Endothelial cell (in vitro differentiated cells): ENCODE measurements at regions not wholly inside any gene's neighbourhood (a gene's known extent, or its start where the extent isn't known, plus 50 kb on each side); places are given as distances from the start of the nearest gene placed in this dataset.

Experiments
- DNase-seq: peaks from one replicate; pipeline ENCODE4 v3.0.0; 2021; ENCODE audit warnings: low spot score
- H3K27ac Mint-ChIP-seq: one replicate; pipeline ENCODE4 v1.8.0; 2021; ENCODE audit warnings: mixed read lengths, inconsistent platforms; ENCODE audit not compliant: unreplicated experiment
- H3K27me3 Mint-ChIP-seq: one replicate; pipeline ENCODE4 v1.8.0; 2021; ENCODE audit warnings: mild to moderate bottlenecking, moderate library complexity, mixed read lengths, inconsistent platforms; ENCODE audit not compliant: unreplicated experiment
- H3K36me3 Mint-ChIP-seq: one replicate; pipeline ENCODE4 v1.8.0; 2021; ENCODE audit warnings: mild to moderate bottlenecking, low read depth, mixed read lengths, inconsistent platforms; ENCODE audit not compliant: unreplicated experiment
- H3K4me1 Mint-ChIP-seq: one replicate; pipeline ENCODE4 v1.8.0; 2021; ENCODE audit warnings: mild to moderate bottlenecking, mixed read lengths, inconsistent platforms; ENCODE audit not compliant: unreplicated experiment
- H3K4me3 Mint-ChIP-seq: one replicate; pipeline ENCODE4 v1.8.0; 2021; ENCODE audit warnings: mild to moderate bottlenecking, mixed read lengths, inconsistent platforms; ENCODE audit not compliant: unreplicated experiment
- H3K9me3 Mint-ChIP-seq: one replicate; pipeline ENCODE4 v1.8.0; 2021; ENCODE audit warnings: mixed read lengths, inconsistent platforms; ENCODE audit not compliant: unreplicated experiment
- TF ChIP-seq, protein P1 (sequence below): fragments of 200-600 bp; sonication (generic); IDR thresholded peaks from one replicate; pipeline ENCODE4 v1.5.0; 2021; ENCODE audit warnings: antibody characterized with exemption; ENCODE audit not compliant: unreplicated experiment

DNA sequence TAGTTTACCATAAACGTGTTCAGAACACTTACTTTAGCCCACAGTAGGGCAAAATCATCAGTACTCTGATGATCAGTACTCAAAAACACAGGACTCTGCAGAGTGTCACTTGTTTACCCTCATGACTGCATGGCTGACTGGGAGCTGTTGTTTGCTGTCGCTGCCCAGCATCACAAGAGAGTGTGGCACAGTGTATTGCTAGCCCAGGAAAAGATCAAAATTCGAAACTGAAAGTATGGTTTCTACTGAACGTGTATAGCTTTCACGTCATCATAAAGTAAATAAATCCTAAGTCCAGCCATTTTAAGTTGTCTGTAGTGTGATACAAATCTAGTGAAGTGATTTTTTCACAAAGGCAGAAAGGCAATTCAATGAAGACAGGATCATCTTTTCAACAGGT, 184.6 kb downstream of the RAMP3 start:
- Mint-ChIP-seq H3K4me3 (no peak overlapping the region), H3K27me3 (no peaks in the 10 kb centered on the region), H3K4me1 (no peaks in the 10 kb centered on the region), H3K36me3 (no peaks in the 10 kb centered on the region), H3K27ac (no peak overlapping the region), H3K9me3 (no peaks in the 10 kb centered on the region)
- TF ChIP-seq, protein P1, sequence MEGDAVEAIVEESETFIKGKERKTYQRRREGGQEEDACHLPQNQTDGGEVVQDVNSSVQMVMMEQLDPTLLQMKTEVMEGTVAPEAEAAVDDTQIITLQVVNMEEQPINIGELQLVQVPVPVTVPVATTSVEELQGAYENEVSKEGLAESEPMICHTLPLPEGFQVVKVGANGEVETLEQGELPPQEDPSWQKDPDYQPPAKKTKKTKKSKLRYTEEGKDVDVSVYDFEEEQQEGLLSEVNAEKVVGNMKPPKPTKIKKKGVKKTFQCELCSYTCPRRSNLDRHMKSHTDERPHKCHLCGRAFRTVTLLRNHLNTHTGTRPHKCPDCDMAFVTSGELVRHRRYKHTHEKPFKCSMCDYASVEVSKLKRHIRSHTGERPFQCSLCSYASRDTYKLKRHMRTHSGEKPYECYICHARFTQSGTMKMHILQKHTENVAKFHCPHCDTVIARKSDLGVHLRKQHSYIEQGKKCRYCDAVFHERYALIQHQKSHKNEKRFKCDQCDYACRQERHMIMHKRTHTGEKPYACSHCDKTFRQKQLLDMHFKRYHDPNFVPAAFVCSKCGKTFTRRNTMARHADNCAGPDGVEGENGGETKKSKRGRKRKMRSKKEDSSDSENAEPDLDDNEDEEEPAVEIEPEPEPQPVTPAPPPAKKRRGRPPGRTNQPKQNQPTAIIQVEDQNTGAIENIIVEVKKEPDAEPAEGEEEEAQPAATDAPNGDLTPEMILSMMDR, result no peak
- DNase-seq, result no peak

DNA sequence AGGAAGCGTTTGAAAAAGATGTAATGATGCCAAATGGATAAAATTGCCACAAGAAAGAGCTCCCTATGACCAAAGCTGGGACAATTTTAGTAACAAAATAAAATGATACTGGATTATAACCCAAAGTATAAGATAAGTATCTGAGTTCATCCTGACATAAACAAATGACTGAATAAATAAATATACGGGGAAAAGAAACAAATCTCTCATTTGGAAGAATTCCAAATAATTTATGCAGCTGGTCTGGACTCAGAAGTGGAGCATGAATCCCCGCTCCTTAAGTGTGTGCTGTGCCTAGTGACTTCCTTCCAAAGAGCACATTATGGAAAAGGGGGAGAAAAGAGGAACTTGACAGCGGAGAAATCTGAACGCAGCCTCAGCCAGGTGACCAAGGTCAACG, 186.2 kb downstream of the RAMP3 start:
- H3K36me3 Mint-ChIP-seq, result peaks cover 3% of the 10 kb centered on the region
- no peak overlapping the region for H3K27ac Mint-ChIP-seq
- H3K4me1 Mint-ChIP-seq, result no peaks in the 10 kb centered on the region
- TF ChIP-seq, protein P1, result no peak
- no peak for DNase-seq
- H3K4me3 Mint-ChIP-seq, result no peak overlapping the region
- no peaks in the 10 kb centered on the region for H3K9me3 Mint-ChIP-seq
- peaks cover 4% of the 10 kb centered on the region for H3K27me3 Mint-ChIP-seq

DNA sequence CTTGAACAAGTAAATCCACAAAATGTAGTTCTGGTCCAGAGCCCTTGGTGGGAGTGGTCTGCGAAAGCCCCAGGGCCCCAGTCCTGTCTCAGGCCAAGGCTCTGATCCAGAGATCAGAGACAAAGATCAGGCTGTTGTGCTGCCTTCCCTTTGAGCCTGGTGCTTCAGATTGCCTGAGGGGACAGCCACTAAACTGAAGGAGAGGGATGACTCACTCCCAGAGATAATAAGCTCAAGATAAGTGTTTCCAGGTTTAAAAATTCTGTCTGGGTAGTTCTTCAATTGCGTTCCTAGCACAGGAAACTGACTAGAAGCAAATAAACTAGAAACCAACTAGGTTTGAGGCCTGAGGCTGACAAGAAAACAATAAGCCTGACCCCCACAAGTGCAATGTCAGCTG, 190.2 kb downstream of the RAMP3 start:
- Mint-ChIP-seq H3K9me3 (no peaks in the 10 kb centered on the region), H3K4me3 (no peak overlapping the region), H3K4me1 (no peaks in the 10 kb centered on the region), H3K36me3 (peaks cover 3% of the 10 kb centered on the region), H3K27me3 (peaks cover 6% of the 10 kb centered on the region), H3K27ac (no peak overlapping the region)
- TF ChIP-seq, protein P1, result no peak
- DNase-seq, result no peak

DNA sequence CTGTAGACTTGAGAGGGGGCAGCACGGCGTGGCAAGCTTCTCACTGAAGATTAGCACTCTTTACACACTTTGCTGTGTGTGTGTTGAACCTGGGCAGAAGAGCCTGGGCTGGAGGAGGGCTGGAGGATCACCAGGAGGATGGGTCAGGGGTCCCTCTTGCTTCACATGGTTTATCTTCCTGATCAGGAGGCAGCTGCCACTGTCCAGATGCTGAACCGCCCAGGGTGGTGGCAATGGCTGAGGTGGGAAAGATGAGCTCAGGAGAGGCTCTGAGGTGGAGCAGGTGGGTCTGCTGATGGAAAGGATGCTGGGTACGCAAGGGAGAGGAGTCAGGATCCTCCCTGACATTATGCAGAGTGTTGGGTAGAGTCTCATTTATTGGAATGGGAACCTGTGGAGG, 191.5 kb downstream of the RAMP3 start:
- Mint-ChIP-seq H3K4me1 (no peaks in the 10 kb centered on the region), H3K27me3 (peaks cover 7% of the 10 kb centered on the region), H3K27ac (no peak overlapping the region), H3K4me3 (no peak overlapping the region), H3K36me3 (peaks cover 3% of the 10 kb centered on the region), H3K9me3 (no peaks in the 10 kb centered on the region)
- no peak for DNase-seq
- TF ChIP-seq, protein P1, result no peak

DNA sequence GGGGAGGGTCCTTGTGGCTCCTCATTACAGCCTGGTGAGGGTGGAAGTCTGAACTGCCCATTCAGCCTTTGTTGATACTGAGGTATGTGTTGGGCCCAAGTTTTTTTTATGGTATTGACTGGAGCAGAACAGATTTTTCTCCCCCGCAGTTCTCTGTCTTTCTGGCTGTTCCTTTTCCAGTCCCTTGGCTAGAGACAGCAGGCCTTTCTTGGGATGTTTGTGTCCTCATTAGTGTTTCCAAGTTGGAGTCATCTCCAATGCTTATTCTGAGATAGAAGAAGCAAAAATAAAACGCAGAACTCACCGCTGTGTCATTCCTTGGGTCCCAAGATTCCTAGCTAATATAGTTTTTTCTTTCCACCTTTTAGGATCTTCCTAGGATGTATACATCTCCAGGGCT, 193.3 kb downstream of the RAMP3 start:
- Mint-ChIP-seq H3K4me1 (no peaks in the 10 kb centered on the region), H3K36me3 (peaks cover 3% of the 10 kb centered on the region), H3K4me3 (no peak overlapping the region), H3K27ac (no peak overlapping the region), H3K9me3 (no peaks in the 10 kb centered on the region), H3K27me3 (peaks cover 7% of the 10 kb centered on the region)
- TF ChIP-seq, protein P1, result no peak
- no peak for DNase-seq
